ENCODE measurements at regions not wholly inside any gene's neighbourhood (a gene's known extent, or its start where the extent isn't known, plus 50 kb on each side); places are given as distances from the start of the nearest gene placed in this dataset.

DNA sequence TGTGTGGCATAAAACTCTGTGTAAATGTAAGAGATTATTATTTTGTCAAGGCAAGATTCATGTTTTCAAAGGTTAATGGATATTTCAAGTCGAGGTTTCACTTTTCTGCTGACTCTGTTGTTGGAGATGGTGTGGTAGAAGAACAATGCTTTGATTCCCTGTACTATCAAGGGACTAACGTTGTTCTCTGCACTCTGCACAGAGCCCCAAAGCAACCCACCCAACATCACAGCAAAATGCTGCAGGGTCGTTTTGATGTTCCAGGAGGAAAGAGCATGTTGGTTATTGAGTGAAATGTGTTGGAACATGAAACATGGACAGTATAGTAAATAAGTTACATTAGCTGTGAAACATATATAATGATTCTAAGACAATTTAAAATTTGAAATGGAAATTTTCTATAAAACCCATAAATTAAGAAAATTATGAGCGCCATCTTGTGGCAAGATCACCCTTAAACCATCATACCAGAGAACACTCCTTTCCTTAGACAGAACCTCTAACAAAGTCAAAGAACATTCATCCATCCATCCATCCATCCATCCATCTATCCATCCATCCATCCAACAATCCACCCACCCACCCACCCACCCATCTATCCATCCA lies 164.4 kb upstream of the ZBED5 start (continued):
- TF ChIP-seq CBFB (CRISPR knock-in tag; IDR thresholded peaks at IDR 0.05; ENCODE audit: low read depth): no peak

DNA sequence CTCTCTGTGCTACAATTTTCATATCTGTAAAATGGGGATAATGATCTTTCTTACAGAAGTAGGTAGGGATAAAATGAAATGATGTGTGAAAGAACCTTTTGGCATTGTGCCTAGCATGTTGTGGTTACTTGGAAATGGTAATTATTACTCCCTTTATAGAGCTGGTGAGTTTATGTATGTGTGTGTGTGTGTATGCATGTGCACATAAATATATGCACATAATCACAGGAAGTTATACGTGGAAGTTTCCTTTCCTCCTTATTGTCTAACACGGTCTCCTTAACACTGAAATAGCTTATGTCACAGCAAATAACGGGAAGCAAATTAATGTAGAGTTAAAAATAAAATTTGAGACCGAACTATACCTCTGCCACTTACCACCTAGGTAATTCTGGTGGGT lies 163.7 kb upstream of the ZBED5 start:
- Mint-ChIP-seq H3K27me3 (ENCODE audit: low read depth) (no peaks in the 10 kb centered on the region), H3K4me1 (peaks cover 12% of the 10 kb centered on the region), H3K27ac (no peak overlapping the region), H3K9me3 (no peaks in the 10 kb centered on the region), H3K4me3 (no peak overlapping the region), H3K36me3 (no peaks in the 10 kb centered on the region)
- TF ChIP-seq, protein P1, sequence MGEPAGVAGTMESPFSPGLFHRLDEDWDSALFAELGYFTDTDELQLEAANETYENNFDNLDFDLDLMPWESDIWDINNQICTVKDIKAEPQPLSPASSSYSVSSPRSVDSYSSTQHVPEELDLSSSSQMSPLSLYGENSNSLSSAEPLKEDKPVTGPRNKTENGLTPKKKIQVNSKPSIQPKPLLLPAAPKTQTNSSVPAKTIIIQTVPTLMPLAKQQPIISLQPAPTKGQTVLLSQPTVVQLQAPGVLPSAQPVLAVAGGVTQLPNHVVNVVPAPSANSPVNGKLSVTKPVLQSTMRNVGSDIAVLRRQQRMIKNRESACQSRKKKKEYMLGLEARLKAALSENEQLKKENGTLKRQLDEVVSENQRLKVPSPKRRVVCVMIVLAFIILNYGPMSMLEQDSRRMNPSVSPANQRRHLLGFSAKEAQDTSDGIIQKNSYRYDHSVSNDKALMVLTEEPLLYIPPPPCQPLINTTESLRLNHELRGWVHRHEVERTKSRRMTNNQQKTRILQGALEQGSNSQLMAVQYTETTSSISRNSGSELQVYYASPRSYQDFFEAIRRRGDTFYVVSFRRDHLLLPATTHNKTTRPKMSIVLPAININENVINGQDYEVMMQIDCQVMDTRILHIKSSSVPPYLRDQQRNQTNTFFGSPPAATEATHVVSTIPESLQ (CRISPR knock-in tag; IDR thresholded peaks at IDR 0.05): no peak
- TF ChIP-seq, protein P2, sequence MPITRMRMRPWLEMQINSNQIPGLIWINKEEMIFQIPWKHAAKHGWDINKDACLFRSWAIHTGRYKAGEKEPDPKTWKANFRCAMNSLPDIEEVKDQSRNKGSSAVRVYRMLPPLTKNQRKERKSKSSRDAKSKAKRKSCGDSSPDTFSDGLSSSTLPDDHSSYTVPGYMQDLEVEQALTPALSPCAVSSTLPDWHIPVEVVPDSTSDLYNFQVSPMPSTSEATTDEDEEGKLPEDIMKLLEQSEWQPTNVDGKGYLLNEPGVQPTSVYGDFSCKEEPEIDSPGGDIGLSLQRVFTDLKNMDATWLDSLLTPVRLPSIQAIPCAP (CRISPR knock-in tag; IDR thresholded peaks at IDR 0.05): no peak
- TF ChIP-seq TEAD1 (CRISPR knock-in tag; IDR thresholded peaks at IDR 0.05): no peak
- TF ChIP-seq, protein P3, sequence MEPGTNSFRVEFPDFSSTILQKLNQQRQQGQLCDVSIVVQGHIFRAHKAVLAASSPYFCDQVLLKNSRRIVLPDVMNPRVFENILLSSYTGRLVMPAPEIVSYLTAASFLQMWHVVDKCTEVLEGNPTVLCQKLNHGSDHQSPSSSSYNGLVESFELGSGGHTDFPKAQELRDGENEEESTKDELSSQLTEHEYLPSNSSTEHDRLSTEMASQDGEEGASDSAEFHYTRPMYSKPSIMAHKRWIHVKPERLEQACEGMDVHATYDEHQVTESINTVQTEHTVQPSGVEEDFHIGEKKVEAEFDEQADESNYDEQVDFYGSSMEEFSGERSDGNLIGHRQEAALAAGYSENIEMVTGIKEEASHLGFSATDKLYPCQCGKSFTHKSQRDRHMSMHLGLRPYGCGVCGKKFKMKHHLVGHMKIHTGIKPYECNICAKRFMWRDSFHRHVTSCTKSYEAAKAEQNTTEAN (CRISPR knock-in tag; IDR thresholded peaks at IDR 0.05): no peak
- TF ChIP-seq TCF7 (CRISPR knock-in tag; IDR thresholded peaks at IDR 0.05; ENCODE audit: low read depth): no peak
- TF ChIP-seq ZNF232 (CRISPR knock-in tag; IDR thresholded peaks at IDR 0.05): no peak
- no peak for TF ChIP-seq GABPB1 (CRISPR knock-in tag; IDR thresholded peaks at IDR 0.05)
- TF ChIP-seq, protein P4, sequence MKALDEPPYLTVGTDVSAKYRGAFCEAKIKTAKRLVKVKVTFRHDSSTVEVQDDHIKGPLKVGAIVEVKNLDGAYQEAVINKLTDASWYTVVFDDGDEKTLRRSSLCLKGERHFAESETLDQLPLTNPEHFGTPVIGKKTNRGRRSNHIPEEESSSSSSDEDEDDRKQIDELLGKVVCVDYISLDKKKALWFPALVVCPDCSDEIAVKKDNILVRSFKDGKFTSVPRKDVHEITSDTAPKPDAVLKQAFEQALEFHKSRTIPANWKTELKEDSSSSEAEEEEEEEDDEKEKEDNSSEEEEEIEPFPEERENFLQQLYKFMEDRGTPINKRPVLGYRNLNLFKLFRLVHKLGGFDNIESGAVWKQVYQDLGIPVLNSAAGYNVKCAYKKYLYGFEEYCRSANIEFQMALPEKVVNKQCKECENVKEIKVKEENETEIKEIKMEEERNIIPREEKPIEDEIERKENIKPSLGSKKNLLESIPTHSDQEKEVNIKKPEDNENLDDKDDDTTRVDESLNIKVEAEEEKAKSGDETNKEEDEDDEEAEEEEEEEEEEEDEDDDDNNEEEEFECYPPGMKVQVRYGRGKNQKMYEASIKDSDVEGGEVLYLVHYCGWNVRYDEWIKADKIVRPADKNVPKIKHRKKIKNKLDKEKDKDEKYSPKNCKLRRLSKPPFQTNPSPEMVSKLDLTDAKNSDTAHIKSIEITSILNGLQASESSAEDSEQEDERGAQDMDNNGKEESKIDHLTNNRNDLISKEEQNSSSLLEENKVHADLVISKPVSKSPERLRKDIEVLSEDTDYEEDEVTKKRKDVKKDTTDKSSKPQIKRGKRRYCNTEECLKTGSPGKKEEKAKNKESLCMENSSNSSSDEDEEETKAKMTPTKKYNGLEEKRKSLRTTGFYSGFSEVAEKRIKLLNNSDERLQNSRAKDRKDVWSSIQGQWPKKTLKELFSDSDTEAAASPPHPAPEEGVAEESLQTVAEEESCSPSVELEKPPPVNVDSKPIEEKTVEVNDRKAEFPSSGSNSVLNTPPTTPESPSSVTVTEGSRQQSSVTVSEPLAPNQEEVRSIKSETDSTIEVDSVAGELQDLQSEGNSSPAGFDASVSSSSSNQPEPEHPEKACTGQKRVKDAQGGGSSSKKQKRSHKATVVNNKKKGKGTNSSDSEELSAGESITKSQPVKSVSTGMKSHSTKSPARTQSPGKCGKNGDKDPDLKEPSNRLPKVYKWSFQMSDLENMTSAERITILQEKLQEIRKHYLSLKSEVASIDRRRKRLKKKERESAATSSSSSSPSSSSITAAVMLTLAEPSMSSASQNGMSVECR (CRISPR knock-in tag; IDR thresholded peaks at IDR 0.05; ENCODE audit: borderline replicate concordance): no peak
- TF ChIP-seq, protein P5, sequence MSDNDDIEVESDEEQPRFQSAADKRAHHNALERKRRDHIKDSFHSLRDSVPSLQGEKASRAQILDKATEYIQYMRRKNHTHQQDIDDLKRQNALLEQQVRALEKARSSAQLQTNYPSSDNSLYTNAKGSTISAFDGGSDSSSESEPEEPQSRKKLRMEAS (CRISPR knock-in tag; IDR thresholded peaks at IDR 0.05): no peak
- TF ChIP-seq, protein P6, sequence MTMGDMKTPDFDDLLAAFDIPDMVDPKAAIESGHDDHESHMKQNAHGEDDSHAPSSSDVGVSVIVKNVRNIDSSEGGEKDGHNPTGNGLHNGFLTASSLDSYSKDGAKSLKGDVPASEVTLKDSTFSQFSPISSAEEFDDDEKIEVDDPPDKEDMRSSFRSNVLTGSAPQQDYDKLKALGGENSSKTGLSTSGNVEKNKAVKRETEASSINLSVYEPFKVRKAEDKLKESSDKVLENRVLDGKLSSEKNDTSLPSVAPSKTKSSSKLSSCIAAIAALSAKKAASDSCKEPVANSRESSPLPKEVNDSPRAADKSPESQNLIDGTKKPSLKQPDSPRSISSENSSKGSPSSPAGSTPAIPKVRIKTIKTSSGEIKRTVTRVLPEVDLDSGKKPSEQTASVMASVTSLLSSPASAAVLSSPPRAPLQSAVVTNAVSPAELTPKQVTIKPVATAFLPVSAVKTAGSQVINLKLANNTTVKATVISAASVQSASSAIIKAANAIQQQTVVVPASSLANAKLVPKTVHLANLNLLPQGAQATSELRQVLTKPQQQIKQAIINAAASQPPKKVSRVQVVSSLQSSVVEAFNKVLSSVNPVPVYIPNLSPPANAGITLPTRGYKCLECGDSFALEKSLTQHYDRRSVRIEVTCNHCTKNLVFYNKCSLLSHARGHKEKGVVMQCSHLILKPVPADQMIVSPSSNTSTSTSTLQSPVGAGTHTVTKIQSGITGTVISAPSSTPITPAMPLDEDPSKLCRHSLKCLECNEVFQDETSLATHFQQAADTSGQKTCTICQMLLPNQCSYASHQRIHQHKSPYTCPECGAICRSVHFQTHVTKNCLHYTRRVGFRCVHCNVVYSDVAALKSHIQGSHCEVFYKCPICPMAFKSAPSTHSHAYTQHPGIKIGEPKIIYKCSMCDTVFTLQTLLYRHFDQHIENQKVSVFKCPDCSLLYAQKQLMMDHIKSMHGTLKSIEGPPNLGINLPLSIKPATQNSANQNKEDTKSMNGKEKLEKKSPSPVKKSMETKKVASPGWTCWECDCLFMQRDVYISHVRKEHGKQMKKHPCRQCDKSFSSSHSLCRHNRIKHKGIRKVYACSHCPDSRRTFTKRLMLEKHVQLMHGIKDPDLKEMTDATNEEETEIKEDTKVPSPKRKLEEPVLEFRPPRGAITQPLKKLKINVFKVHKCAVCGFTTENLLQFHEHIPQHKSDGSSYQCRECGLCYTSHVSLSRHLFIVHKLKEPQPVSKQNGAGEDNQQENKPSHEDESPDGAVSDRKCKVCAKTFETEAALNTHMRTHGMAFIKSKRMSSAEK (CRISPR knock-in tag; IDR thresholded peaks at IDR 0.05; ENCODE audit: borderline replicate concordance): no peak
- TF ChIP-seq, protein P7, sequence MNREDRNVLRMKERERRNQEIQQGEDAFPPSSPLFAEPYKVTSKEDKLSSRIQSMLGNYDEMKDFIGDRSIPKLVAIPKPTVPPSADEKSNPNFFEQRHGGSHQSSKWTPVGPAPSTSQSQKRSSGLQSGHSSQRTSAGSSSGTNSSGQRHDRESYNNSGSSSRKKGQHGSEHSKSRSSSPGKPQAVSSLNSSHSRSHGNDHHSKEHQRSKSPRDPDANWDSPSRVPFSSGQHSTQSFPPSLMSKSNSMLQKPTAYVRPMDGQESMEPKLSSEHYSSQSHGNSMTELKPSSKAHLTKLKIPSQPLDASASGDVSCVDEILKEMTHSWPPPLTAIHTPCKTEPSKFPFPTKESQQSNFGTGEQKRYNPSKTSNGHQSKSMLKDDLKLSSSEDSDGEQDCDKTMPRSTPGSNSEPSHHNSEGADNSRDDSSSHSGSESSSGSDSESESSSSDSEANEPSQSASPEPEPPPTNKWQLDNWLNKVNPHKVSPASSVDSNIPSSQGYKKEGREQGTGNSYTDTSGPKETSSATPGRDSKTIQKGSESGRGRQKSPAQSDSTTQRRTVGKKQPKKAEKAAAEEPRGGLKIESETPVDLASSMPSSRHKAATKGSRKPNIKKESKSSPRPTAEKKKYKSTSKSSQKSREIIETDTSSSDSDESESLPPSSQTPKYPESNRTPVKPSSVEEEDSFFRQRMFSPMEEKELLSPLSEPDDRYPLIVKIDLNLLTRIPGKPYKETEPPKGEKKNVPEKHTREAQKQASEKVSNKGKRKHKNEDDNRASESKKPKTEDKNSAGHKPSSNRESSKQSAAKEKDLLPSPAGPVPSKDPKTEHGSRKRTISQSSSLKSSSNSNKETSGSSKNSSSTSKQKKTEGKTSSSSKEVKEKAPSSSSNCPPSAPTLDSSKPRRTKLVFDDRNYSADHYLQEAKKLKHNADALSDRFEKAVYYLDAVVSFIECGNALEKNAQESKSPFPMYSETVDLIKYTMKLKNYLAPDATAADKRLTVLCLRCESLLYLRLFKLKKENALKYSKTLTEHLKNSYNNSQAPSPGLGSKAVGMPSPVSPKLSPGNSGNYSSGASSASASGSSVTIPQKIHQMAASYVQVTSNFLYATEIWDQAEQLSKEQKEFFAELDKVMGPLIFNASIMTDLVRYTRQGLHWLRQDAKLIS (CRISPR knock-in tag; IDR thresholded peaks at IDR 0.05; ENCODE audit: borderline replicate concordance): no peak
- TF ChIP-seq, protein P8, sequence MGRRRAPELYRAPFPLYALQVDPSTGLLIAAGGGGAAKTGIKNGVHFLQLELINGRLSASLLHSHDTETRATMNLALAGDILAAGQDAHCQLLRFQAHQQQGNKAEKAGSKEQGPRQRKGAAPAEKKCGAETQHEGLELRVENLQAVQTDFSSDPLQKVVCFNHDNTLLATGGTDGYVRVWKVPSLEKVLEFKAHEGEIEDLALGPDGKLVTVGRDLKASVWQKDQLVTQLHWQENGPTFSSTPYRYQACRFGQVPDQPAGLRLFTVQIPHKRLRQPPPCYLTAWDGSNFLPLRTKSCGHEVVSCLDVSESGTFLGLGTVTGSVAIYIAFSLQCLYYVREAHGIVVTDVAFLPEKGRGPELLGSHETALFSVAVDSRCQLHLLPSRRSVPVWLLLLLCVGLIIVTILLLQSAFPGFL (CRISPR knock-in tag; IDR thresholded peaks at IDR 0.05; ENCODE audit: borderline replicate concordance): no peak
- TF ChIP-seq, protein P9, sequence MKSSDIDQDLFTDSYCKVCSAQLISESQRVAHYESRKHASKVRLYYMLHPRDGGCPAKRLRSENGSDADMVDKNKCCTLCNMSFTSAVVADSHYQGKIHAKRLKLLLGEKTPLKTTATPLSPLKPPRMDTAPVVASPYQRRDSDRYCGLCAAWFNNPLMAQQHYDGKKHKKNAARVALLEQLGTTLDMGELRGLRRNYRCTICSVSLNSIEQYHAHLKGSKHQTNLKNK (CRISPR knock-in tag; IDR thresholded peaks at IDR 0.05): no peak
- no peak for TF ChIP-seq ZNF396 (CRISPR knock-in tag; IDR thresholded peaks at IDR 0.05; ENCODE audit: borderline replicate concordance)
- no peak for TF ChIP-seq NFE2L1 (CRISPR knock-in tag; IDR thresholded peaks at IDR 0.05)
- DNase-seq (ENCODE audit: low spot score) (no peak), ATAC-seq (no peak)
- ChIA-PET POLR2A (interaction anchor here (1.2 to 1.6 kb wide), 2 partner anchors 88 to 163 kb away, joined by 5 to 7 read pairs; partner anchors contain the start of gene ZBED5), CTCF (interaction anchor here (0.9 to 7.2 kb wide), 10 partner anchors 10 to 251 kb away, joined by 3 to 150 read pairs (median 8); partner anchors contain the start of gene EIF4G2)
